Hypothalamus (tissue), 51 donors: ENCODE measurements at regions not wholly inside any gene's neighbourhood (a gene's known extent, or its start where the extent isn't known, plus 50 kb on each side); places are given as distances from the start of the nearest gene placed in this dataset.
A peak's percentile ranks its signal among the peaks of the same experiment; 100 is the strongest.

Experiments used
- DNase-seq, 51 donors: peaks; one replicate each; lab custom pipeline; 2025; lab: John Stamatoyannopoulos, UW

GRCh38 chr14:89013698-89014568, 189.5 kb downstream of the TTC8 start:
- no peak for DNase-seq

GRCh38 chr14:89014569-89014850, 190.1 kb downstream of the TTC8 start:
- no peak for DNase-seq

- DNase-seq, result no peak
Observed at GRCh38 chr14:89015016-89015415, 190.6 kb downstream of the TTC8 start.

GRCh38 chr14:89017417-89017816, 193.0 kb downstream of the TTC8 start:
- DNase-seq, result no peak

- DNase-seq, result no peak
Observed at GRCh38 chr14:89022274-89022673, 197.8 kb downstream of the TTC8 start.

GRCh38 chr14:89024691-89025090, 200.2 kb downstream of the TTC8 start:
- no peak for DNase-seq

- no peak for DNase-seq
Observed at GRCh38 chr14:89025561-89026236, 201.2 kb downstream of the TTC8 start.

GRCh38 chr14:89027097-89027740, 202.8 kb downstream of the TTC8 start:
- DNase-seq, result peak in 35 of 51 donors; percentile 2 to 77 (median 20)

GRCh38 chr14:89028462-89029134, 204.1 kb downstream of the TTC8 start:
- no peak for DNase-seq

- DNase-seq, result no peak
Observed at GRCh38 chr14:89029961-89030694, 205.7 kb downstream of the TTC8 start.

GRCh38 chr14:89030921-89031320, 206.5 kb downstream of the TTC8 start:
- no peak for DNase-seq

GRCh38 chr14:89032086-89032649, 207.7 kb downstream of the TTC8 start:
- DNase-seq, result no peak

- DNase-seq, result no peak
Observed at GRCh38 chr14:89033756-89034155, 209.3 kb downstream of the TTC8 start.

- no peak for DNase-seq
Observed at GRCh38 chr14:89036371-89036770, 211.9 kb downstream of the TTC8 start.

- DNase-seq, result no peak
Observed at GRCh38 chr14:89037065-89037464, 212.6 kb downstream of the TTC8 start.

GRCh38 chr14:89040080-89040459, 215.6 kb downstream of the TTC8 start:
- DNase-seq, result no peak

- peak; percentile 55 to 94 (median 83) for DNase-seq
Observed at GRCh38 chr14:89040460-89041256, 216.2 kb downstream of the TTC8 start.

GRCh38 chr14:89041257-89041582, 216.8 kb downstream of the TTC8 start:
- peak in 5 of 51 donors; percentile 16 to 56 (median 22) for DNase-seq

GRCh38 chr14:89042021-89042420, 217.6 kb downstream of the TTC8 start:
- DNase-seq, result no peak
